ENCODE measurements at regions not wholly inside any gene's neighbourhood (a gene's known extent, or its start where the extent isn't known, plus 50 kb on each side); places are given as distances from the start of the nearest gene placed in this dataset.

DNA sequence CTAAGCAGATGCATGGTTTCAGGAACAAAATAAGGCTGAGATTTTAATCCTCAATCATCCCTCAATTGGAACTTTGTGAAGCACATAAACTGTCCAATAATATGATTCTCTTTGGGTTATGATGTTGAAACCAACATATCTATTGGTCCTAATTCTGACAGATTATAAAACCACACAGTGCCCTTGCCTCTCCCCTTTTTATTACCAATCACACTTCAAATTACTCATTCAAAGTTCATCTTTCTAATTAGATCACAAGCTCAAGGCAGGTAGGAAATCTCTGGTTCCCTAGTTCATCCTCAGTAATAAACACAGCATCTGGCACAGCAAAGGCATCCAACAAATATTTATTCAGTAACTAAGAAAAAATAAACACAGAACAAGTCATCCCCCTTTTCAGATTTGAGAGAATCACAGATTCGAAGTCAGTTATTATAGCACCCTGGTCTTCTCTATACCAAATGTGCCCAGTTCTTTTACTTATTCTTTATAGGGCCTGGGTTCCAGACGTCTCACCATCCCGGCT is 611.6 kb downstream of the INSC start:
- H3K9me3 Mint-ChIP-seq (ENCODE audit: unreplicated experiment): no peaks in the 10 kb centered on the region
- H3K27ac Mint-ChIP-seq (ENCODE audit: unreplicated experiment): no peak overlapping the region
- H3K36me3 Mint-ChIP-seq (ENCODE audit: low read depth, unreplicated experiment): peaks cover 5% of the 10 kb centered on the region
- DNase-seq (ENCODE audit: low spot score): no peak
- H3K27me3 Mint-ChIP-seq (ENCODE audit: unreplicated experiment): no peaks in the 10 kb centered on the region
- no peak overlapping the region for H3K4me3 Mint-ChIP-seq (ENCODE audit: unreplicated experiment)
- H3K4me1 Mint-ChIP-seq (ENCODE audit: unreplicated experiment): peaks cover 9% of the 10 kb centered on the region
- TF ChIP-seq, protein P1, sequence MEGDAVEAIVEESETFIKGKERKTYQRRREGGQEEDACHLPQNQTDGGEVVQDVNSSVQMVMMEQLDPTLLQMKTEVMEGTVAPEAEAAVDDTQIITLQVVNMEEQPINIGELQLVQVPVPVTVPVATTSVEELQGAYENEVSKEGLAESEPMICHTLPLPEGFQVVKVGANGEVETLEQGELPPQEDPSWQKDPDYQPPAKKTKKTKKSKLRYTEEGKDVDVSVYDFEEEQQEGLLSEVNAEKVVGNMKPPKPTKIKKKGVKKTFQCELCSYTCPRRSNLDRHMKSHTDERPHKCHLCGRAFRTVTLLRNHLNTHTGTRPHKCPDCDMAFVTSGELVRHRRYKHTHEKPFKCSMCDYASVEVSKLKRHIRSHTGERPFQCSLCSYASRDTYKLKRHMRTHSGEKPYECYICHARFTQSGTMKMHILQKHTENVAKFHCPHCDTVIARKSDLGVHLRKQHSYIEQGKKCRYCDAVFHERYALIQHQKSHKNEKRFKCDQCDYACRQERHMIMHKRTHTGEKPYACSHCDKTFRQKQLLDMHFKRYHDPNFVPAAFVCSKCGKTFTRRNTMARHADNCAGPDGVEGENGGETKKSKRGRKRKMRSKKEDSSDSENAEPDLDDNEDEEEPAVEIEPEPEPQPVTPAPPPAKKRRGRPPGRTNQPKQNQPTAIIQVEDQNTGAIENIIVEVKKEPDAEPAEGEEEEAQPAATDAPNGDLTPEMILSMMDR (IDR thresholded peaks at IDR 0.05; ENCODE audit: unreplicated experiment): no peak

DNA sequence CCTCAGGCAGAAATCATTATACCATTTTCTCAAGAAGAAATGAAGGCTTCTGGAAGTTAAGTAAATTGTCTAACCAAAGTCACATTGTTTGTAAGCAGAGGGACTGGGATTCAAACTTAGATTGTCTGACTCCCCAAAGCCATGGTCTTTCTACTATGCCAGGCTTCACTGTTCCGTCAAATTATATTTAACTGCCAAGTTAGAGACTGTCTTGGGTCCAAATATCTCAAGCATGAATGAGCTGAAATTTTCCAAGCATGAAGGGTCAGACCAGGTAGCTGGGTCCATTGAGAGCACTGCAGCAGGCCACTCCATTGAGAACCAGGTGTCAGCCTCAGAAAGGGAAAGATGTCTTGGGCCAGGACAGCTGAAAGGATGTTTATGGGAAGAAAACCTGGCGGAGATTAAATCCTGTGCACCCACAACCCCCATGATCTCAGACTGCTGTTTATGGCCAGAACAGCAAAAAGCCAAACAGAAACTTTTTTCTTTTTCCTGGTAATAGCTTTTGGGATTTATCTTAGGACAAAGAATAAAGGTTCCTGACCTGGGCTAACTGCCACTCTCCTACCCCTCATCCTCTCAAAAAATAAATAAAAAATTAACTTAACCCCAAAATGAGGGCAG is 612.3 kb downstream of the INSC start:
- Mint-ChIP-seq H3K9me3 (ENCODE audit: unreplicated experiment) (no peaks in the 10 kb centered on the region), H3K4me3 (ENCODE audit: unreplicated experiment) (no peak overlapping the region), H3K36me3 (ENCODE audit: low read depth, unreplicated experiment) (peaks cover 5% of the 10 kb centered on the region), H3K4me1 (ENCODE audit: unreplicated experiment) (peaks cover 9% of the 10 kb centered on the region), H3K27me3 (ENCODE audit: unreplicated experiment) (no peaks in the 10 kb centered on the region), H3K27ac (ENCODE audit: unreplicated experiment) (no peak overlapping the region)
- TF ChIP-seq, protein P1 (IDR thresholded peaks at IDR 0.05; ENCODE audit: unreplicated experiment): no peak
- DNase-seq (ENCODE audit: low spot score): no peak

DNA sequence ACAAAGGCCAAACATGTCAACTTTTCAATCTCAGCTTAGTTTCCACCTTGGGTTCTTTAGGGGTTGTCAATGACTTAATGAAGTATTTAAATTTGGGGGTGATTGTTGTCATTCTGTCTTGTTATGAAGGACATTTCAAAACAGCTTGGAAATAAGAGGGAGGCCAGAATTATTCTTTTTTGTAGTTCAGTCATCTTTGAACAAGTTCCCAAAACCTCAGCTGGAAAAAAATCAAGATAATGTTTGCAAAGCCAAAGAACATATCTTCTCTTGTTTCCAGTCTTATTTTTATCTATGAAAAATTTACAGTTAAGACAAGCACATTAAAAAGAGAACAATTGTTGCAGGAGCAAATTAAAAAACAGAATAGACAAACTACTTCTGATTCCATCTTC is 612.8 kb downstream of the INSC start:
- H3K27ac Mint-ChIP-seq (ENCODE audit: unreplicated experiment): no peak overlapping the region

DNA sequence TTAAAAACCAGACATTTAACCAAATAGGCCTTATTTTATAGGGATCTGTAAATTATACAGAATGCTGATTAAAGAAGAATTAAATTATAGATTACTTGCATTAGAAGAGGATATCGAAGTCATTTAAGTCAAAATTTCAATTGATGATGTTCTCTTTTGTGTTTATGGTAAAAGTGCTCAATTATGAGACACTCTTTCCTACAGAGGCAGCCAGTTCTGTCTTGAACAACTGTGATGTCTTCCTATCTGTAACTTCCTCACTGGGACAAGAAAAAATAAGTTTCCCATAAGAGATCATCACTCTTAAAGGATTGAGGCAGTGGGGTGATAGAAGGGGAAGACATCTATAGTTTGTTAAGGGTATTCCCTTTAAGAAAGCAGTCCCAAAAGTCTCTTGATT is 613.5 kb downstream of the INSC start:
- Mint-ChIP-seq H3K4me3 (ENCODE audit: unreplicated experiment) (no peak overlapping the region), H3K4me1 (ENCODE audit: unreplicated experiment) (peaks cover 9% of the 10 kb centered on the region), H3K36me3 (ENCODE audit: low read depth, unreplicated experiment) (no peaks in the 10 kb centered on the region), H3K27me3 (ENCODE audit: unreplicated experiment) (no peaks in the 10 kb centered on the region), H3K27ac (ENCODE audit: unreplicated experiment) (no peak overlapping the region), H3K9me3 (ENCODE audit: unreplicated experiment) (no peaks in the 10 kb centered on the region)
- no peak for DNase-seq (ENCODE audit: low spot score)
- TF ChIP-seq, protein P1 (IDR thresholded peaks at IDR 0.05; ENCODE audit: unreplicated experiment): no peak

More for the DNA sequence above, 612.8 kb downstream of the INSC start:
- peaks cover 9% of the 10 kb centered on the region for H3K4me1 Mint-ChIP-seq (ENCODE audit: unreplicated experiment)
- no peak overlapping the region for H3K4me3 Mint-ChIP-seq (ENCODE audit: unreplicated experiment)
- no peak for DNase-seq (ENCODE audit: low spot score)
- H3K27me3 Mint-ChIP-seq (ENCODE audit: unreplicated experiment): no peaks in the 10 kb centered on the region
- peaks cover 3% of the 10 kb centered on the region for H3K36me3 Mint-ChIP-seq (ENCODE audit: low read depth, unreplicated experiment)
- TF ChIP-seq, protein P1 (IDR thresholded peaks at IDR 0.05; ENCODE audit: unreplicated experiment): no peak
- H3K9me3 Mint-ChIP-seq (ENCODE audit: unreplicated experiment): no peaks in the 10 kb centered on the region

DNA sequence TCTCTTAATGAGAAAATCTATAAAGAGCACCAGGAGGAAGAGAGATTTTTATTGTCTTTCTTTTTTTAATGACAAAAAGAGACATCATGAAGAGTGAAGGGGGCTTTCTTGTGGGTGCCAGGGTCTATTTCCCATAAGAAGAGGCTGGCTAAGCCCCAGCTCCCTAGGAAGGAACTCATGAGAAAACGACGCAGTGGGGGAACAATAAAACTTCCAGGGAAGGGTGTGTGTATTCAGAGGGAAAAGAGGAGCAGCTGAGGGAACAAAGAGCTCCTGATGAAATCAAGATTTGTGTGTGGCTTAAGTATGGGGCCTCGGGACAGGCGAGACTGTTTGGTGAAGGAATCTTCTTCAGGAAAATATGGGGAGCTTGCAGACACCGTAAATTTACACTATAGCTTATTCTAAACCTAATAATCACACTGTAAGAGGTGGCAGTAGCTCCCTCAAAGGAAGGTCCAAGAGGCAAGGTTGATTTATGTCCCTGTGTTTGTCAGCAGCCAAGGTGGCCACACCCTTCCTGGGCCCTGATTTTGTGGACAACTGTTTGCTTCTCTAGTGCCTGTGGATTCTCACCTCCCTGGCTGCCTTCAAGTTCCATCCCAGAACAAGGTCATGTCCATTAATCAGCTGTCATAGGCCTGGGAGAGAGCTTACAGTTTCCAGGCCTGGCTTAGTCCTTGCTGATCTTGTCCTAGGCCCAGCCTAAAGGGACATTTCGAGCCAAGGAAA is 615.7 kb downstream of the INSC start:
- Mint-ChIP-seq H3K4me1 (ENCODE audit: unreplicated experiment) (no peaks in the 10 kb centered on the region), H3K36me3 (ENCODE audit: low read depth, unreplicated experiment) (no peaks in the 10 kb centered on the region), H3K27me3 (ENCODE audit: unreplicated experiment) (no peaks in the 10 kb centered on the region), H3K4me3 (ENCODE audit: unreplicated experiment) (no peak overlapping the region), H3K27ac (ENCODE audit: unreplicated experiment) (no peak overlapping the region), H3K9me3 (ENCODE audit: unreplicated experiment) (no peaks in the 10 kb centered on the region)
- DNase-seq (ENCODE audit: low spot score): no peak
- TF ChIP-seq, protein P1 (IDR thresholded peaks at IDR 0.05; ENCODE audit: unreplicated experiment): no peak
